ENCODE measurements at regions not wholly inside any gene's neighbourhood (a gene's known extent, or its start where the extent isn't known, plus 50 kb on each side); places are given as distances from the start of the nearest gene placed in this dataset.

- no peak for DNase-seq (ENCODE audit: low spot score)
These were observed 264.8 kb upstream of the PTGER4 start for GRCh38 chr5:40414922-40415321.

- DNase-seq (ENCODE audit: low spot score) = no peak
These were observed 266.0 kb upstream of the PTGER4 start for GRCh38 chr5:40413743-40414142.

- no peak for DNase-seq (ENCODE audit: low spot score)
These were observed 266.9 kb upstream of the PTGER4 start for GRCh38 chr5:40412771-40413170.

GRCh38 chr5:40410964-40411635 is 268.6 kb upstream of the PTGER4 start:
- no peak for DNase-seq (ENCODE audit: low spot score)

- no peak for DNase-seq (ENCODE audit: low spot score)
These were observed 269.4 kb upstream of the PTGER4 start for GRCh38 chr5:40410231-40410861.

DNA sequence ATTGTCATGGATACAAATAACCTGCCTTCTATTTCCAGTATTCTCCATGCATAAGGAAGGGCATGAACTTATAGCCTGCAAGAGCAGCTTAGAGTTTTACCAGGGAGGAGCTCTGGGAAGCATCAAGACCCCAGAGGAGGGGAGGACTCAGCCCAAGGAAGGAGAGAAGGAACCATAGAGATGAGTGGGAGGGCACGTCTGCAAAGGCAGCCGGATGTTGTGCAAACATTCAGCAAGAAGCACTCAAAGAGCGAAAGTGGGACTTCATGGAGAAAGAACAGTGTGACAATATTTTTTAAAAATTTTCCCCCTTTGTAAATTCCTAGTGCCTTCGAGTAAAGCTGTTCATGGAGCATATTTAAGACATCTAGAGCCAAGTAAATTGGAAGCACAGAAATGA is 270.1 kb upstream of the PTGER4 start:
- no peak for DNase-seq (ENCODE audit: low spot score)

DNA sequence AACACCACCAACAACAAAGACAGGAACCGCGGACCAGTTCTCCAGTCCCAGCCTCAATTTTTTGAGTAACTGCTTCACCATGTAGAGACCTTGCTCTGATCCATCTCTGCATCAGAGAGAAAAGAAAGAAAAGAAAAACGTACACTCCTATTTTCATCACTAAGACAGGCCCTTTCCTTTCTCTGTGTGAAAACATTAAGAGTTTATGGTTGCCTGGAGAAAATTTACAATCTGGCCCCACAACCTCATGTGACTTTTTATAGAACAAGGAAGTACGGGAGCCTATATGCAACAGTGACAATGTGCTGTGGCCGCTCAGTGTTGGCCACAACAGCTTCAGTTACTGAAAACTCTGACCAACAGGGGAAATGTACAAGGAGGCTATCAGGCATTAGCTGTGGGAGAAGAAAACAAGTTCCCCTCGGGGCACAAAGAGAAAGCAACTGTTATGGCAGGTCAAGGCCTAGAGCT is 272.9 kb upstream of the PTGER4 start:
- no peak for DNase-seq (ENCODE audit: low spot score)

DNA sequence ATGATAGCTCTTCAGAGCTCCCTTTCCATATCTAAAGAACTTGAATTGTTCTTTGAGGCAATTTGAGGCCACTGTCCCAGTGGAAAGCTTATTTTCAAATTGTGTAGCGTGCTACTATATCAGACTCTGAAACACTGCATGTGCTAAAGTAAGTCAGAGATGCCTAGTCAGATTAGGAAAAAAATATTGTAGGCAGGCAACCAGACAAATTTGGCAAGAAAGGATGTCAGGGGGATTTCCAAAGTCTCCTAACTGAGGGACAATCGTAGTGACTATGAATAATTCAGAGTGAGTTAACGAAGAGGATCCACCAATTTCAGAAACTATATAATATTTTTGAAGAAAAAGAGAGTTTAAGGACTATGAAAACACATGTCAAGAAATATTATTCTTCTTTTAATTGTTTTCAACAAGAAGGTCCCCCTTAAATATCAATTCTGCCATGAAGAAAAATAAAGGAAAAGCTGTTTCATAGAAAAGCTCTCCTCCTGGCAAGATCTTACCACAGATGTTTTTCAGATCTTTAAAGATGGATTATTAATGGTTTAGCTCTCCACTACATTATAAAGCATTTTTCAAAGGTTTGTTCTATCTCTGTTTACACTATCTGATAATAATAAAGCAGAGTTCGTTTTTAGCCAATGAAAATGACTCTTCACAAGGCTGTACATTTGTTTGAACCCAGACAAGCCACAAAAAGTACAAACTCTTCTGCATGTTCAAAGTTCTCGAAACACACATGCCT is 273.5 kb upstream of the PTGER4 start:
- no peak for DNase-seq (ENCODE audit: low spot score)

DNA sequence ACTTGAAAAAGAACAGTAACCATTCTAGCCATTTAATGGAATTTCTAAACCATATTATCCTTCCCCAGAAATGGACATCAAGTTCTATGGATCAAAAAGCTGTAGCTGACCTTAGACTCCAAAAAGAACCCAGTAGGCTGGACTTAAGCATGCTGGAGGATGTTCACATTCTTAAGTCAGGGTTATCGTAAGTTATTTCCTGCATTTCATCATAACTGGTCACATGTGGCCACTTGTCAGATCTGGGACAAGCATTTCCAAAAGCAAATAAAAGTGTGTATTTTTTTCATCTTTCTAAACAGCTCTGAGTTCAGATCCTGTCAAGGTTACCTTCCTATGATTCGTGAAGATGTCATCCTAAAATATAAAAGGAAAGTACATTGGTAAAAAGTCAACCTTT is 274.5 kb upstream of the PTGER4 start:
- no peak for DNase-seq (ENCODE audit: low spot score)

GRCh38 chr5:40404613-40405012 is 275.1 kb upstream of the PTGER4 start:
- DNase-seq (ENCODE audit: low spot score) = no peak

GRCh38 chr5:40402007-40402364 is 277.7 kb upstream of the PTGER4 start:
- no peak for DNase-seq (ENCODE audit: low spot score)

GRCh38 chr5:40401284-40402006 is 278.3 kb upstream of the PTGER4 start:
- DNase-seq (ENCODE audit: low spot score) = no peak

- no peak for DNase-seq (ENCODE audit: low spot score)
These were observed 279.5 kb upstream of the PTGER4 start for GRCh38 chr5:40400245-40400644.

- DNase-seq (ENCODE audit: low spot score) = no peak
These were observed 280.4 kb upstream of the PTGER4 start for GRCh38 chr5:40399349-40399748.

DNA sequence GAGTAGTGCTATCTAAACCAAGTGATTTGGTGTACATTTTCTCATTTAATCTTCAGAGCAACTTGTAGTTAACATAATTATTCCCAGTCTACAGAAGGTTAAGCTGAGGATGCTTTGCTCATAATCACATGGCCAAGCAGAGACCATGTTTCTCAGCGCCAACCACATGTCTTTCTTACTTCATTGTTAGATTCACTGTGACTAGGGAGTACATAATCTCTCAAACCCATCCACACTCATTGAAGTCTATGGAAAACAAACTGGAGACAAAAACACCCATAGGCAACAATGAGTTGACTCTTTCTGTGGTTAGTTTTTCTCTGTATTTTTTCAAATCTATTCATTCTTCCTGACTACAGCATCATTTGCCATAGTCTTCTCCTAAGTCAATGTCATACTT is 281.7 kb upstream of the PTGER4 start:
- DNase-seq (ENCODE audit: low spot score) = no peak

DNA sequence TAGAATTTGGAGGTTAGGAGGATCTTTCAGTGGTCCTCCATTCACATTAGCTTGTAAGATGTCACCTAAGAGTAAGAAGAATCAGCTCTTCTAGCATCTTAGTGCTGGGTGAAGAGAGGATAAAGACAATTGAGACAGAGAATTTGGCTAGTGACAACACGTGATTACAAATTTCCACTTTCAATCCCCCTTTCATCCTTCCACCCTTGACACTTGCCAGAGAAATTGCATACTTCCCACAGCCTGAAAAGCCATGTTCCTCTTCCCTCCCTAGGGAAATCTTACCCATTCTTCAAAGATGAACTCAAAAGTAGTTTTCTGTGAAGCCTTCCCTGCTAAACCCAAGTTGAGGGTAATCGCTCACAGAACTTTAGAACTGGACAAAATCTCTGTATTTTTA is 282.6 kb upstream of the PTGER4 start:
- DNase-seq (ENCODE audit: low spot score) = no peak

- DNase-seq (ENCODE audit: low spot score) = no peak
These were observed 283.4 kb upstream of the PTGER4 start for GRCh38 chr5:40396317-40396716.

GRCh38 chr5:40395251-40395650 is 284.5 kb upstream of the PTGER4 start:
- DNase-seq (ENCODE audit: low spot score) = no peak

DNA sequence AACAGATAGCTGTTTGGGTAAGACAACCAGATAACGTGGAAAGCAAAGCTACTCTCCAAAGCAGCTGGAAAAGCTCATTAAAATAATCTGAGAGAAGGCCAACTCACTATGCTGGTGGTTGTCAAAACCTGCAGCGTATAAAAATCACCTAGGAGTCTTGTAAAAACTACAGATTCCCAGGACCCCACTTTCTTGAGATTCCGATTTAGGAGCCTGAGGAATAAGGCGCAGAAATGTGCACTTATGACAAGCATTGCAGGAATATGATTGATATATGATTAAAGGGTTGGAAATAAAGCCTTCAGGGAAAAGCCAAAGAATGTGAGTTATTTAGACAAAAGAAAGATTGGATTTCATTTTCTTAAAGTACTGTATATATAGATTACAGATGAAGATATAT is 285.0 kb upstream of the PTGER4 start:
- no peak for DNase-seq (ENCODE audit: low spot score)

DNA sequence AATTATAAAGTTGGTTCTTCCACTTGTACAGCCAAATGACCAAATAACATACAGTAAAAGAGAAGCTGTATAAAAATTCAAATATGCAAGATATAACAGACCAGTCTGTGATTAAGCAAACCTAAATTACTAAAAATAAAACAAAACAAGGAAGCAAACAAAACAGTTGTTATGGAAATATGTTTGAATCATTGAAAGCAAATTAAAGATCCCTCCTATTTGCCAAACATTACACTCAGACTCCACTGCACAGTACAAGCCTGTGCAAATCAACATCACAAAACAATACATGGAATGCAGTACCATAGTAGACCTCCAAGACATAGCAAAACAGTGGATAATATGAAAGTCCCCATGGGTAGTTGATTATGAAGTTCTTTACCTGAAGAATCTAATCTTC is 288.1 kb upstream of the PTGER4 start:
- no peak for DNase-seq (ENCODE audit: low spot score)

DNA sequence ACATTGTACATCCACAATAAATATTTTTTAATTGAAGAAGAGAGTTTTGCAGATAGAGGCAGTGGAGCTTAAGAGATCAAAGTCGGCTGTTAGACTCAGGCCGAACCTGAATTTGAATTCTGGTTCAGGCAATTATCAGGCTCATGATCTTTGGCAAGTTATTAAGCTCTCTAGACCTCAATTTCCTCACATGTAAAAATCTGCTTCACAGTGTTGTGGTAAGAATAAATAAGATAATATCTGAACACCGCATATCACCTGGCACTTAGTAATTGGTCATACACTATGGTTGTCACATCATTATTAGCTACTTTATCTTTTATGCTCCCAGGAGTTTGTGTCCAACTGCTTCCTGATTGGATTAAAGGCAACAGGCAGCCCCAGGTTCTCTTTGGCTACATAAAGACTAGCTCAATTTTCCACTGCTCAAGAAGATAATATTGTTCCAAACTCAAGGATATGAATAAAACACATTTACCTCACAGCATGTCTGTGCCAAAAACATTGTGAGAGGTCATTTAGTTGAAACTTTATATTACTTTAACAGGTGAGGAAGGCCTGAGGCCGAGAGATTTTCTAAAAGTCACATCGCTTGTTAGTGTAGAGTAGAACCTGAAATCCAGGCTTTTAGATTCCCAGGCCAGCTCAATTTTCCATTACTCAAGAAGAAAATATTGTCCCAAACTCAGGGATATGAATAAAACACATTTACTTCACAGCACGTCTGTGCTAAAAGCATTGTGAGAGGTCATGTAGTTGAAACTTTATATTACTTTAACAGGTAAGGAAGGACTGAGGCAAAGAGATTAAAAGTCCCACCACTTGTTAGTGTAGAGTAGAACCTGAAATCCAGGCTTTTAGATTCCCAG is 289.2 kb upstream of the PTGER4 start:
- DNase-seq (ENCODE audit: low spot score) = no peak

GRCh38 chr5:40389591-40389990 is 290.1 kb upstream of the PTGER4 start:
- no peak for DNase-seq (ENCODE audit: low spot score)

Data from ureter (tissue), 1 donor.